Activated T-cell treated with anti-CD3 and anti-CD28 coated beads for 4 hours (primary cell): ENCODE measurements at regions not wholly inside any gene's neighbourhood (a gene's known extent, or its start where the extent isn't known, plus 50 kb on each side); places are given as distances from the start of the nearest gene placed in this dataset.
"Not testable (repeated sequence)": the region's sequence is repeated elsewhere in the genome, so short reads cannot be mapped to it uniquely, and the experiment has no call there.

Source experiments
- DNase-seq: peaks from one replicate; pipeline ENCODE4 v3.0.0-alpha.2; 2020

DNA sequence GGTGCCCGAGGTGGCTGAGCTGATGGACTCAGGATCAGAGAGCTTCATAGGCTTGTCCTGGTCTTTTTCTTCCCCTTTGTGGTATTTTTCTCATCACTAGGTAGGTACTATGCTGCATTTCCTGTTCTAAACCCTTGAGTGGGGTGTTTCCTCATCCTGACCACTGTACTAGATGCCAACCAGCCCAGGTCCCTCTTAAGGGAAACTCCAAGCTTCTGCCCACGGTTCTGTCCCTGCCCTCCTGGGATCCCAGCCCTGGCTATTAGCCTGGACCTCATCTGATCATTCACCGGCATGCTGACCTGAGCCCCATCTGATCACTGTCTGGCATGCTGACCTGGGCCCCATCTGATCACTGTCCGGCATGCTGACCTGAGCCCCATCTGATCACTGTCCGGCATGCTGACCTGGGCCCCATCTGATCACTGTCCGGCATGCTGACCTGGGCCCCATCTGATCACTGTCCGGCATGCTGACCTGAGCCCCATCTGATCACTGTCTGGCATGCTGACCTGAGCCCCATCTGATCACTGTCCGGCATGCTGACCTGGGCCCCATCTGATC, 207.6 kb downstream of the NDUFA10 start:
- not testable (repeated sequence) for DNase-seq

DNA sequence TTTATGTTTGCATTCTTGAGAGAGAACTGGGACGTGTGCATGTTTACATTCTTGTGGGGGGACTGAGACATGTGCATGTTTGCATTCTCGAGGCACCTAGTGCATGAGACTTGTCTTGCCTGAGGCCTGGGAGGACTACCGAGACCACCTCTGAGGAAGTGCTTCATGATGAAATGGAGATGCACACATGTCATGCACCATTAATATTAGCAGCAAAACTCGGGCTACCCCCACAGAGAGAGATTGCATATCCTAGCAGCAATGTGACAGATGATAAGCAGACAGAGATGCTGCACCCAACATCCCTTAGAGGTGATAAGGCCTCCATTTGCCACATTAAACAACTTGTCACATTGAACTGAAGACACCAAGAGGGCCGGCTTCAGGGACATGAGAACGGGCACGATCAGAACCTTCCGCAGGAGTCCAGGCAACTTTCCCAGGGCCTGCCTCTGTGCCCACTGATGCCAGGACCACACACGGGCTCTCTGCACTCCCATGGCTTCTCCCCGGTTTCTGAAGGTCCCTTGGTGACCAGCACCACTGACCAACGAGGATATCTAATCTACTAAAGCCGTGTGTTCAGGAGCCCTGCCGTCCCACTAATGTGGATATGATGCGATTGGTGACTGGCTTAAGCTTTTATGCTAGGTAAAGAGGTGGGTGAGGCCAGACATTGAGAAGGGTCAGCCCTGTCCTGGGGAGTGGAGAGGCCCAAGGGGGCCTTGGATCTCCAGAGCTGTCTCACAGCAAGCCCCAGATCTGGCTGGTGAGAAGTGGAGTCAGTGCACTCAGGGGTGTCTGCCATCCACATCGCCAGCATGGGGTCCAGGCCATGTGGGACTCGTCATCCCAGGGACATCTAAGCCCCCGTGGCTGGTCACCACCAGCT, 208.3 kb downstream of the NDUFA10 start:
- no peak for DNase-seq

DNA sequence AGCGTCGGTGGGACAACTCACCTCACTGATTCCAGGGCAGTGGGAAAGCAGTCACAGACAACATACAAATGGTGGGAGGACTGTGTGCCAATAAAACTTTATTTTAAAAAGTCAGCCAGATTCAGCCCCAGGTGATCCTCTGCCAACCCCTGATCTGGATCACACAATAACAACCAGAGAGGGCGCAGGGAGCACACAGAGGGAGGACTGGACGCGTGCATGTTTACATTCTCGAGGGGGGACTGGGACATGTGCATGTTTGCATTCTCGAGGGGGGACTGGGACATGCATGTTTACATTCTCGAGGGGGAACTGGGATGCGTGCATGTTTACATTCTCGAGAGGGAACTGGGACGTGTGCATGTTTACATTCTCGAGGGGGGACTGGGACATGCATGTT, 209.5 kb downstream of the NDUFA10 start:
- no peak for DNase-seq

DNA sequence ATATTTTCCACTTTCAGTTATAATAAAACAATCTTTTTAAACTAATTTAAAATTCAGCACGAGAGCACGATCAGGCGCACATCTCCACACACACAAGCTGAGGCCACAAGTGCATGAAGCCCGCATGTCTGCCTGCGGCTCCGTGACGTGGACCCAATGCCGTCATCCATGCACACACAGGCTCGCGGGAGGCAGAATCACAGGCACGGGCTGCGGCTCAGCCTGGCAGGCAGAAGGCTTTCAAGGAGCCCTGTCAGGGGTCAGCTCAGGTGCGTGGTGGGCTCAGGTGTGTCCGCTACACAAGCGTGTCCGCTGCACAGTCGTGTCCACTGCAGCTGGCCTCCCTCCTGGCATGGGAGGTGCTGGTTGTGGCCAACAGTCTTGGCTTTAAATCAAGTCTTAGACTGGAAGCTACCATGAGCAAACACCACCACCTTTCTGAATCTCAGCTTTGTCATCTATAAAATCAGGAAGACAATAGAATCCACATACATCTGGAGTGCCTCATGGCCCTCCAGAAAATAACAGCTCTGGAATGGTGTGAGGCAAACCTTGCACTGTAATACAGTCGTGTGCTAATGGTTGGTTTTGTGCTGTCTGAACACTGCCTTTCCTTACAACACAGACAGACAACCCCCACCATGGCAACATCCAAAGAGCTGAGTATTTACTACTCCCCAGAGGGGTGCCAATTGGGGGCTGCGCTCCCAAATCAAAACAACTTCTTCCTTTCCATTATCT, 210.1 kb downstream of the NDUFA10 start:
- no peak for DNase-seq

DNA sequence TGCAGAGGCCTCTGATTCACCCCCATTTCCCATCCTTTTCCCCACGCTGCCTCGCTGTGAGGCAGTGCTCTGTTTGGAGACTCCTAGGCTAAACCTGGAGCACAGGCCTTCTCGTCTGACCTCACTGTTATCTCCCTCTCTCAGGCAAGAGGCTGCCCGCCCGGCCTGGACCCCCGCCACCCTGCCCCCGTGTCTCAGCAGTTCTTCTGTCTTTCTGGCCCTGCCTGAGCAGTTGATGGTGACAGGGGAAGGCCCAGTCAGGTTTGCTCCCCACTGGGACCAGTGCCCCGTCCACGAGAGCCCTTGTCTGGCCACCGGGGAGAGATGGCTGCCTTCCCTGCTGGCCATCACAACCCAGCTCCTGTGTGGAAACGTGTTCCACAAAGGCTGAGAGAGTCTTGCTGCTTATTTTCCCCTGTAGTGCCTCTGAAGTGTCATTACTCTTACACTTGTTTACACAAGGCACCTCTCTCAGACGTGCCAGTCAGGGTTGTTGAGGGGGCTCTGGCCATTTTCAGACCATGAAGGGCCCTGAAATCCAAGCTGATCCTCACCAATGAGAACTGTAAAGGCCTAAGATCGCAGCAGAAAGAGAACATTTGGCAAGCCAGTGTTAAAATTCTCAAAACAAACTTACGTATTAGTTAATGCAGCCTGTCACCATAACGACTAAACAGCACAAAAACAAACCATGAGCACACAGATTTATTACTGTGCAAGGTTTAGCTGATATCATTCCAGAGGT, 210.9 kb downstream of the NDUFA10 start:
- DNase-seq, result no peak

DNA sequence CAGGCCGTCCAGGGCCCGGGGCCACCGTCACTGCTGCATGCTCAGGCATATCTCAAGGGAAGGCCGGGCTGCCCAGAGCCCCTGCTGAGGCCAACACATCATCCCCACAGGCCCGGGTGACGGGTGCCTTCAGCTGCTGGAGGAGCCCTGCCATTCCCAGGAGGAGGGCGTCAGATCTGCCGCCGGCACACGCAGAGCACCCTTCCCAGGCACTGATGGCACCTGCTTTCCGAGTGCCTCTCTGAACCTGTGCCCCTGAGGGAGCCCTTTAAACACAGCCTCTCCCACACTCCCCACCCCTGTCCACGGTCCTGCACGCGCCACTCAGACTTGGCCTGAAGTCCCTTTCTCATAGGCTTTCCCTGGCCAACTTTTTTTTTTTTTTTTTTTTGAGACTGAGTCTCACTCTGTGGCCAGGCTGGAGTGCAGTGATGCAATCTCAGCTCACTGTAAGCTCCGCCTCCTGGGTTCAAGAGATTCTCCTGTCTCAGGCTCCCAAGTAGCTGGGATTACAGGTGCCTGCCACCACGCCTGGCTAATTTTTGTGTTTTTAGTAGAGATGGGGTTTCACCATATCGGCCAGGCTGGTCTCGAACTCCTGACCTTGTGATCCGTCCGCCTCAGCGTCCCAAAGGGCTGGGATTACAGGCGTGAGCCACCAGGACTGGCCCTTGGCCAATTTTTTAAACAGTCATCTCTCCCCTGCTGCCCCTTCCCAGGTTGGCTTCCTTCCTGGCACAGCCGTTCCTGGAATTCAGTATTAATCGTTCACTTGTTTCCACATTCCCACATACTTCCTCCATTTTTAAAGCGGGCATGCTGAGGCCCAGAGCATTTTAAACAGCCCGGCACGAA, 211.7 kb downstream of the NDUFA10 start:
- DNase-seq, result no peak

DNA sequence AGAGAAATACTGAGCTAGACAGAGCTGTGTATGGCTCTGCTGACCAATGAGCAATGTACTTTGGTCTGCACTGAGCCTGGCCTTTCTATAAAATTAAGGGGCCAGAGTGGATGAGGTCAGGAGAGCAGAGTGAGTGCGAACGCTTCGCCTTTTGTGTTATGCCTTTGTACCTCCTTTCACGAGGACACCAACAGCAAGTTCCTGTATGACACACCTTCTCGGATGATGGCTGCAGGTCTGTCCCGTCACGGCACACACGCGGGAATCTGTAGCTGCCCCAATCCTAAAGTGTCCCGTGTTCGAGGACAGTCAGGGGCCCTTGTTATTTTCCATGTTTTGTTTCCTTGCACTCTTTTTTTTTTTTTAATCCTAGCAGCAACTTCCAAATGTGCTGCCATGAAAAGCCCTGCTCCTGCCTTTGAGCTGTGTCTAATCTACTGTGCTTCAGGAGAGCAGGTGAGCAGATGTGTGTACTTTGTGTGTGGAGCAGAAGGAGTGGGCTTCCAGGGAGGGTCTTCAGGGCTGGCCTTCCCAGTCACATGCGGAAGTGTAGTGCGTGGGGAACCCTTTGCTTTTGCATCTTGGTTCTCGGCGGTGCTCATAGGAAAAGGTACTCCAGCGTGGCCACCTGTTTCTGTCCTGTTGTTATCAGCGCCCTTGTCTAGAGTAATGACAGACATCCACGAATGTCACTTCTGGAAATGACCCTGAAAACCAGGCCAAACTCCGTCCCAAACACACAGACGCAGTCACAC, 213.2 kb downstream of the NDUFA10 start:
- no peak for DNase-seq

DNA sequence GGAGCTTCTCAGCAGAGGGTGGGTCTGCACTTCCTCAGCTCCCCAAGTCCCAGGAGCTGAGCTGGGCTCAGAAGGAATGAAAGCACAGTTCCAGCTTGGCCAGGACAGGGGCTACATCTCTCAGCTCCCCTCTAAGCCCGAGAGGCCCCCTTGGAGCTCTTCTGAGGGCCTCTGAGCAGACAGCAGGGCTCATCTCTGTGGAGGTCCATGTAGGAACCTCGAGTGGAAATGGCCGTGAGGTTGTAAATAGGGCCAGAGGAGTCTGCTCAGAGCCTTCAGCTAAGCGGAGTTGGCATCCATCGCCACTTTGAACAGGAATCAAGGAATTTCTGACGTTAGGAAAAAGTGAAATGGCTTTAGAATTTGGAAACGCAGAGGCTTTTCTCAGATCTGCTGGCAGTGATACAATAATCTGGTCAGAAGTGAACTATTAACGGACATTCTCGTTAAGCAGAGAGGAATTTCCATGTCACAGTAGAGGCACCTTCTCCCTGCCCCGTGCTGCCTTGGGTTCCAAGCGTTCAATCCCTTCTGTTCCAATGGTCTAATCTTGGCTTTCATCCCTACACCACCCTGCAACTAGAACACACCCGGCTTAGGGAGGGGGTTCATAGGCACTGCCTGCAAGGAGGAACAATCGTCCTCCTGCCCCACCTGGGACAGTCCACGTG, 213.9 kb downstream of the NDUFA10 start:
- no peak for DNase-seq

DNA sequence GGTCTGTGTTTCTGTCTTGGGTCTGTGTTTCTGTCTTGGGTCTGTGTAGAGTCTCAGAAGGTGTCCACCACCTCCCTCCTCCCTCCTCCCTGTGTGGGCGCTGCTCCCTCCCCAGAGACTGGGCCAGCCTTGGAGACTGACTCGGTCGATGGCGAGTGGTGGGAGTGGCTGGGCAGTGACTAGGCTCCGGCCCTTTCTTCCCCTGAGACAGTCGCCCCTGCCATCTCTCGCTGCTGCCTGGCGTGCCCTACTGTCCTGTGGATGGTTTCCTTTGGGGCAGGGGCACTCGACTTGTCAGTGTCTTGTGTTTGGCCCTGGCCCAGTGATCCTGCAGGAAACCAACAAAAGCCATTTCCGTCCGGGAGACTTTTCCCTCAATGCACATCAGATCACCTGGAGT, 215.8 kb downstream of the NDUFA10 start:
- no peak for DNase-seq

DNA sequence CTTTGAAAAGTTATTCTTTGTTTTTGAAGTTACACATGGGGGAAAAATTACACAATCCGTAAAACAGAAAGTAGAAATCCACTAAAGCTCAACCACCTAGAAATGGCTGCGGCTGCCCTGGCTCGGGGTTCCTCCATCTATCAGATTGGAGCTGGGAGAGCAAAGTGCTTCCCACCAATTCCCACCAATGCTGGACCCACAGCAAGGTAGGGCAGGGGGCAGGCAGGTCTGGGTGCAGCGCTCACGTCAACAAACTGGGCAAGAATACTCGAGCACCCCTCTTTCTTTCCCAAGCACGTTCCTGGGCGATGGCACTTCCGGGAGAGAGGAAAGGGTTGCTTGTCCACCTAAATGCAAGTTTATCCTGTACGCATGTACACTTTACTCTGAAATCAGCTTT, 217.6 kb downstream of the NDUFA10 start:
- no peak for DNase-seq

DNA sequence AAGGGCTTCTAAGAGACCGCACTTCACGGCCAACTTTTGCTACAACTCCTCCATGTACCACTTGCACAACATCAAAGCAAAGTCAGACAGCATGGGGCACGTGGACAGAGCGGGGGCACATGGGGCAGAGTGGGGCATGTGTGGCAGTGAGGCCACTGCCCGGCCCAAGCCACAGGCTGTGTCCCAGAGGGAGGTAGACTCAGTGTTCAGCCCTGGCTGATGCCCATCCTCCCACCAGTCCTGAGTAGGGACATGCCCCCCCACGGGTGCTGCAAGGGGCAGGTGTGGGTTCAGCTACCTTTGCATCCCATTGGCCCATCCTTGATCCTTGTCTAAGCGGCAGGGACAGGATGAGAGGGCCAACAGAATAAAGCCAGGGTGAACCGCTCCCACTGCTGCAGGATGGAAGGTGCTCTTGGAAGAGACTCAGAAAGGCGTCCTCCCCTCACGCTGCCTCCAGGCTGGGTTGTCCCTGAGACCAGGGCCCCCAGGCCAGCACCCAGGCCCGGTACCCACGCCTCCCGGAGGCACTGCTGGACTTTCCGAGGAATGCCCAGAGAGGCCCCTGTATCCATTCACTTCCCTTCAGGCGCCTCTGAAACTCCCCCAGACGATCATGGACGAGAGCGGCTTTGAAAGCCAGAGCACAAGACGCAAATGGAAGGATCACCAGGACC, 218.2 kb downstream of the NDUFA10 start:
- no peak for DNase-seq

DNA sequence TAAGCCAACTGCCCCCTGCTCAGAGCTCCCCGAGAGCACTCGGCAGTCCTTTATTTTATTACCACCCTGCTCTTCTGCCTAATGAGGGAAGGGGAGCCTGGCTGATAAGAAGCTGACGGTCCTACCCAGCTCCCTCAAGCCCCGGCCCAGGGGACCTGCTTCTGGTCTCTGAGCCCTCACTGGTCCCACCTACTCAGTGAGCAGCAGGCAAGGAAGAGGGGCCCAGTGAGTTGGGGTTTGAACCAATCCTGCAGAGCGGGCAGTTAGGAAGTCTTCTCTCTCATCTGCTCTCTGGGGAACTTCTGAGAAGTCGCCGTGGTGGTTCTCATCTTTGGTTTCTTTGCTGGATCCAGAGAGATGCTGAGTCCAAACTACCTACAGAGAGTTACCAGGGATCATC, 218.9 kb downstream of the NDUFA10 start:
- no peak for DNase-seq

DNA sequence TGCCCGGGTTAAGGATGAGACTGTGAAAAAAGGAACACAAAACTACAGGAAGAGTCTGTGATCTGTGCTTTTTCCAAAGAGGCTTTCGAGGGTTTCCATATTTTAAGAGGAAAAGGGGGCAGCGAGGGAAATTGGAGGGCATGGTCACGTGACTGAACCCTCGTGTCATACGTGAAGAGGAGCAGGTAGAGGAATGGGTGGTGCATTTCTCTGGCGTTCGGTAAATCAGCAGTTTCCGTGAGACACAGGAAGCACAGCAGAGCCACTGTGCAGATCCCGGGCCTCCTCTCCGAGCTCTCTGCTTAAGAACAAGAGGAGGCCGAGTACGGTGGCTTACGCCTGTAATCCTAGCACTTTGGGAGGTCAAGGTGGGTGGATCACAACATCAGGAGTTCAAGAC, 219.7 kb downstream of the NDUFA10 start:
- no peak for DNase-seq

DNA sequence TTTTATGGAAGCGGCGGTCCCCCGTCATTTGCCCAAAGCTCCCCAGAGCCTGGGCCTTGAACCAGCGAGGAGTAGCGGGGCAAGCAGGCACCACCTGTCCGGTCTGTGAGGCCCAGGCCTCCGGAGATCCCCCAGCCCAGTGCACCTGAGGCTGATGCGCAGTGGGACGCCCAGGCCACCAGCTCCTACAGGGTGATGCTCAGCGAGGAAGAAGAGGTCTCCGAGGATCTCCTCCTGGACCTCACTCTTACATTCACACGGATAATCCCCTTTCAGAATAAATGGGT, 220.2 kb downstream of the NDUFA10 start:
- DNase-seq, result no peak

DNA sequence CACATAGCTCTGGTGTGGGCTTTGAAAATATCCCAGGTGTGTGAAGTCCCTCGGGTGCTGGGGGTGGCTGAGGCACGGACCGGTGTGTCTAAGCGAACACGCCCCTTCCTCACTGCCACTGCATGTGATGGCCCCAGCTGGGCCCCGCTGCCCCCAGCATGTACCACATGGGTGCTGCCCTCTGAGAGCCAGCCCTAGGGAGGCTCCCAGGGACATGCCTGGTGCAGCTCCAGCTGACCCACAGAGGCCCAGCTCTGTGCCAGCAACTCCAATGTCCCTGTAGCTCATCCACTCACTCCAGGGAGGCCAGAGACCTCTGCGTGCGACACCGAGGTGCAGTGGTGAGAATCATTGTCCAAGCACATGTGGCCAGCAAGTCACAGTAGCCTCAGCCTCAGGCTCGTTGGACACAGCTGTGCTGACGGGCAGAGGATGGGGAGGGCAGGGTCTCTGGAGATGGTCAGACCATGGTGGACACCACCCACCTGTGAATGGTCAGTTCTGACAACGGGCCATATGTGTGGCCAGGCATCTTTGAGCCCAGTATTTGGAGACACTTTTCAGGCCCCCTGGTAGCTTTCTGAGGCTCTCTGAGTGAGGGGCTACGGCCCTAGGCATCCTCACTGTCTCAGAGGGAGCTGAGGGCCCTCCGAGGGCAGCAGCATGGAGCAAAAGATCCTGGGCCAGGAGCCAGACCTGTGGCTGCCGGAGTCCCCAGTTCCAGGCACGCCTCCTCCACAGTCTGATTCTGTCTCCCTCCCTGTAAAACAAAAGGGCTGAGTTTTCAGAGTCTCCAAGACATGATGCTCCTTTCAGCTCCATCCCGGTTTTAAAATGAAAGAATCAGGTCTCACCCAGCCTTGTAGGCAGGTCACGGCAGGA, 220.7 kb downstream of the NDUFA10 start:
- DNase-seq, result no peak

DNA sequence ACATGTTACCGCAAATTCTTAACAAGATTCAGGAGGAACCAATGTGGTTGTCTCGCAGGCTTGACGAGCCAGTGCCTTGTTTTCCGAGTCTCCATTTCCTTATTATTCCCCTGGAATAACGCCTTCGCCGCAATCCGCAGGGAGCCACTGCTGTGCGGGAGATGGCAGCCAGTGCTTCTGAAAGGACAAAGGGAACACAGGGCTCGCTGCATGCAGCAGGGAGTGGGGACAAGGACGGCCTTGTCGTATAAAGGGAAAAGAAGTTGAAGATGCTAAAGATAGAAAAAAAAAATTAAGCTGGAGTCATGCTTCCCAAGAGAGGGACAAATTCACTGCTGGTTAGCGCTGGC, 221.4 kb downstream of the NDUFA10 start:
- DNase-seq, result no peak

DNA sequence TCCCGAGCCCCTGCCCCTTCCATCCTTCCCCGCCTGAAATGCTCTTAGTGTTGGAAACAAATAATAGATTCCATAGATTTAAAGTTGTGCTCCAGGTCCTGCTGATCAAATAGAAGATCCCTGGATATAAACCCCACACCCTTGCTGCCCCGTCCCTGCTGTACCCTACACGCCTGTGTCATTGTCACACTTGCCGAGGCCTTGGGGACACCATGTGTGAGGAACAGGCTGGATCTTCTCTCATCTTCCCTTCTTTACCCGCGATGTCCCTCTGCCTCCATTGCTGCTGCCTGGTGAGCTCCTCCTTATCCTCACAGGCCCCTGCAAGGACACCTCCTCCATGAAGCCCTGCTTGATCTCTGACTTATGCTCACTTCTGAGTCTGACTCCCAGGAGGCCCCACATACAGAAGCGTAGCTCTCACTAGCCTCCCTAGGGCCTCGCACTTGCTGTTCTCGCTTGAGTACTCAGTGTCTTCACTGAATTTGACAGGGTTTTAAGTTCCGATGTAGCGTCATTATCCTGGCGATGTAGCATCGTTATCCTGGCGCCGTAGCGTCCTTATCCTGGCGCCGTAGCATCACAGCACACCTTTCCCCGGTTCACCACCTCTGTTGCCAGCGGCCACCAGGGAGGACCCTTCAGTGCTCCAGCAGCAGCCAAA, 221.9 kb downstream of the NDUFA10 start:
- DNase-seq, result no peak

DNA sequence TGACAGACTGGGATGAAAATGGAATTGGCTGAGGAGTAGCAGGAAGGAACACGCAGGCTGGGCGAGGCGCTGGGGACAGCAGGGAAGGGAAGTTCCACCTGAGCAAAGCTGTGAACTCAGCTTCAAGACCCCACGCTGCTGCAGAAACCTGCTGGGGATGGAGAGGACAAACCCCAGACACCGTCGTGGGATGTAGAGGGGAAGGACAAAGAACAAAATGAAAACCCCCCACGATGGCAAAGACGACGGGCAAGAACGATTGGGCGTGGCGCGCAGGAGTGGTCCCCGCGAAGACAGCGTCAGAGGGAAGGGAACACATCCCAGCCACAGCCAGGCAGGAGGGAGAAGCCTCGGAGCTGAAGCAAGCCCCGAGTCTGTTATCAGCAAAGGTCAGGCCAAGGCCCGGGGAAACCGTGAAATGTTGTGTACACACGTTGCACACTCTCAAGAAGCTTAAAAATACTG, 222.9 kb downstream of the NDUFA10 start:
- no peak for DNase-seq
